Kidney epithelial cell (primary cell): ENCODE measurements at regions not wholly inside any gene's neighbourhood (a gene's known extent, or its start where the extent isn't known, plus 50 kb on each side); places are given as distances from the start of the nearest gene placed in this dataset.

Experiments
- DNase-seq: peaks from one replicate; pipeline ENCODE4 v3.0.0-alpha.2; 2010; ENCODE audit warnings: low read depth
- H3K27me3 ChIP-seq: 2 replicates; pipeline ENCODE4 v1.6.0; 2011; ENCODE audit warnings: low read length; ENCODE audit not compliant: control insufficient read depth, insufficient read depth
- H3K36me3 ChIP-seq: 2 replicates; pipeline ENCODE4 v1.5.1; 2011; ENCODE audit warnings: low read length; ENCODE audit not compliant: control insufficient read depth, insufficient read depth
- H3K4me3 ChIP-seq: 2 replicates; pipeline ENCODE4 v1.5.1; 2011; ENCODE audit warnings: low read depth, mild to moderate bottlenecking, control low read depth, low read length
- CTCF ChIP-seq: IDR thresholded peaks from 2 replicates; pipeline ENCODE4 v1.5.1; 2011; ENCODE audit warnings: mild to moderate bottlenecking, moderate library complexity, low read length, control low read depth, inconsistent platforms; ENCODE audit not compliant: insufficient read depth, poor library complexity, severe bottlenecking

DNA sequence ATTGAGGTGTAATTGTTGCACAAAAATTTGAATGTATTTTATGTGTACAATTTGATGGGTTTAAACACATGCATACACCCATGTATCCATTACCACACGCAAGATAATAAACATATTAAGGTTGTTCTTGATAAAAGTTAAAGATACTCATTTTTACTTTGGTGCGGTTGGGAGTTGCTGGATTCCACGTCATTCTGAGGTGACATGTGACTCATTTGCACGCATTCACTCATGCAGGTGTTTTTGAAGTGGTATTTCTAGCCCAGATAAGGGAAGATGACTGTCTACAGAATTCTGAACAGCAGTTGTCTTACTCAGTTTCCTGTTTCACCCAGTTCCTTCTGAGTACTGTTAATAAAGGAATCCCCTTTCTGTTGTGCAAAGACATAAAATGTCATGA, 142.0 kb downstream of the RTL3 start:
- no peak for TF ChIP-seq CTCF
- no peak overlapping the region for H3K4me3 ChIP-seq
- no peaks in the 10 kb centered on the region for H3K36me3 ChIP-seq
- no peak for DNase-seq
- no peaks in the 10 kb centered on the region for H3K27me3 ChIP-seq

DNA sequence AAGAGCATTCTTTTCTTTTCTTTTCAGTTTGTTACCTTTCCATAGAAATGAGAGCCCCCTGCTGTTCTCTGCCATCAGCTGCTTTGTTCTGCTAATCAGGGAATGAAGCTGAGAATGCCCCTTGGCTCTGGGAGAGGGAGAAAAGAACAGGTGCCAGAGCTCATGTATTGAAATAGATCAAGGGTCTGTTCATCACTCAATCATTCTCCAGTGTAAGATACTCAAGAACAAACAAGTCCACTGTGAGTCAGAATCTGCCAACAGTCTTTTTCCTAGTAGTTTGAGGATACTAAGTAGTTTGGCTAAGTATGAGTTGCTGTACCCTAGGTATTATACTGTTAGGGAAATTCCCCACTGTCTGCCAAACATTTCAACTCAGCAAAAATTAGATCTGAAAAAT, 144.3 kb downstream of the RTL3 start:
- Histone ChIP-seq H3K36me3 (no peaks in the 10 kb centered on the region), H3K4me3 (no peak overlapping the region), H3K27me3 (no peaks in the 10 kb centered on the region)
- no peak for DNase-seq
- peak; percentile 3 for TF ChIP-seq CTCF

- Histone ChIP-seq H3K4me3 (no peak overlapping the region), H3K27me3 (no peaks in the 10 kb centered on the region), H3K36me3 (no peaks in the 10 kb centered on the region)
- TF ChIP-seq CTCF: no peak
- no peak for DNase-seq
These were observed 145.0 kb downstream of the RTL3 start for GRCh38 chrX:78513971-78514738.

GRCh38 chrX:78506248-78506647, 152.9 kb downstream of the RTL3 start:
- H3K27me3 ChIP-seq: no peaks in the 10 kb centered on the region
- no peak for DNase-seq
- no peak for TF ChIP-seq CTCF
- no peak overlapping the region for H3K4me3 ChIP-seq
- H3K36me3 ChIP-seq: no peaks in the 10 kb centered on the region

GRCh38 chrX:78496483-78496882, 162.6 kb downstream of the RTL3 start:
- H3K27me3 ChIP-seq: no peaks in the 10 kb centered on the region
- H3K4me3 ChIP-seq: no peak overlapping the region
- DNase-seq: no peak
- no peaks in the 10 kb centered on the region for H3K36me3 ChIP-seq
- no peak for TF ChIP-seq CTCF

- Histone ChIP-seq H3K36me3 (no peaks in the 10 kb centered on the region), H3K4me3 (no peak overlapping the region), H3K27me3 (no peaks in the 10 kb centered on the region)
- no peak for TF ChIP-seq CTCF
- no peak for DNase-seq
These were observed 165.8 kb upstream of the CYSLTR1 start for GRCh38 chrX:78493180-78493579.
